BE2C (cell line): ENCODE measurements at regions not wholly inside any gene's neighbourhood (a gene's known extent, or its start where the extent isn't known, plus 50 kb on each side); places are given as distances from the start of the nearest gene placed in this dataset.
"Not testable (repeated sequence)": the region's sequence is repeated elsewhere in the genome, so short reads cannot be mapped to it uniquely, and the experiment has no call there.

Source experiments
- DNase-seq: peaks from one replicate; pipeline ENCODE4 v3.0.0-alpha.2; 2020
- H3K27me3 ChIP-seq: fragments of 250-450 bp; sonication (Bioruptor Pico); 2 replicates; pipeline ENCODE4 v1.5.1; 2020; ENCODE audit warnings: mild to moderate bottlenecking
- H3K36me3 ChIP-seq: fragments of 250-450 bp; sonication (Bioruptor Pico); 2 replicates; pipeline ENCODE4 v1.5.1; 2020; ENCODE audit warnings: mild to moderate bottlenecking
- H3K4me1 ChIP-seq: fragments of 250-450 bp; sonication (Bioruptor Pico); 2 replicates; pipeline ENCODE4 v1.5.1; 2020
- H3K4me3 ChIP-seq: 2 replicates; pipeline ENCODE4 v1.5.1; 2011; ENCODE audit warnings: low read depth, low read length
- H3K9me3 ChIP-seq: fragments of 250-450 bp; sonication (Bioruptor Pico); 2 replicates; pipeline ENCODE4 v1.5.1; 2020
- TF ChIP-seq, protein P1 (sequence below): IDR thresholded peaks from 2 replicates; pipeline ENCODE4 v1.5.1; 2012; ENCODE audit warnings: mild to moderate bottlenecking, low read depth, low read length

DNA sequence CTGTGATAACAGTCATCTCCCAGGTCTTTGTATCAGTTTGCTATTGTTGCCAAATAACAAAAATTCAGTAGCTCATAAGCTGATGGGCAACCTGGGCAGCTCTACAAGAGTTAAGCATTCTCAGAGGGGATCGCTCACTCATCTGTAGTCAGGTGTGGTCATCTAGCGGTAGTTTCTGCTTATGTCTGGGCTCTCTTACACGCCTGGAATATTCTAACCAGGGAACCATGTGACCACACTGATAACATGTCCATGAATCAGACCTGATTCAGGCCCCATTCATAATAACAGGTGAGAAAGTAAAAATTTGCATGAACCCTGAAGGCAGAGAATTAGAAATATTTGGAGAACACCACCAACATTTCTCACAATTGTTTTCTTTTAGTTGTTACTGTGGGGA, 576.1 kb downstream of the SLCO4C1 start:
- TF ChIP-seq, protein P1, sequence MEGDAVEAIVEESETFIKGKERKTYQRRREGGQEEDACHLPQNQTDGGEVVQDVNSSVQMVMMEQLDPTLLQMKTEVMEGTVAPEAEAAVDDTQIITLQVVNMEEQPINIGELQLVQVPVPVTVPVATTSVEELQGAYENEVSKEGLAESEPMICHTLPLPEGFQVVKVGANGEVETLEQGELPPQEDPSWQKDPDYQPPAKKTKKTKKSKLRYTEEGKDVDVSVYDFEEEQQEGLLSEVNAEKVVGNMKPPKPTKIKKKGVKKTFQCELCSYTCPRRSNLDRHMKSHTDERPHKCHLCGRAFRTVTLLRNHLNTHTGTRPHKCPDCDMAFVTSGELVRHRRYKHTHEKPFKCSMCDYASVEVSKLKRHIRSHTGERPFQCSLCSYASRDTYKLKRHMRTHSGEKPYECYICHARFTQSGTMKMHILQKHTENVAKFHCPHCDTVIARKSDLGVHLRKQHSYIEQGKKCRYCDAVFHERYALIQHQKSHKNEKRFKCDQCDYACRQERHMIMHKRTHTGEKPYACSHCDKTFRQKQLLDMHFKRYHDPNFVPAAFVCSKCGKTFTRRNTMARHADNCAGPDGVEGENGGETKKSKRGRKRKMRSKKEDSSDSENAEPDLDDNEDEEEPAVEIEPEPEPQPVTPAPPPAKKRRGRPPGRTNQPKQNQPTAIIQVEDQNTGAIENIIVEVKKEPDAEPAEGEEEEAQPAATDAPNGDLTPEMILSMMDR, result no peak
- Histone ChIP-seq H3K36me3 (no peaks in the 10 kb centered on the region), H3K4me1 (no peaks in the 10 kb centered on the region), H3K27me3 (no peaks in the 10 kb centered on the region), H3K4me3 (no peak overlapping the region), H3K9me3 (no peaks in the 10 kb centered on the region)
- no peak for DNase-seq

DNA sequence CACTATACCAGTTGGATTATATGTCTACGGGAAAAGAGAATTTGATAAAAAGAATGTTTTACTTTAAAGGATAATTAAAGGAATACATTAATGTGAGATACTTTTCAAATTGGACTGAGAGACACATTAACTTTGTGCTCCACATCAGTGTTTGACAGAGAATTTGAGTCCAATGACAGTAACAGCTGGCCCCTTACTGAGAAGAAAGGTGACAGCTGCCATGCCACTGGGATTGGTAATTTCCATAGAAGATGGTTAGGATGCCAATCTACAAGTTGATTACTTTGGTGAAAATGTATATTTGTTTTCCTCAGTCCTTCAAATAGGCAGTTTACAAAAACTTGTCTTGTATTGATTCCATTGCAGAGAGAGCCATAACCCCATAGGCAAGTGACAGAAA, 578.4 kb downstream of the SLCO4C1 start:
- TF ChIP-seq, protein P1, result no peak
- no peak for DNase-seq

DNA sequence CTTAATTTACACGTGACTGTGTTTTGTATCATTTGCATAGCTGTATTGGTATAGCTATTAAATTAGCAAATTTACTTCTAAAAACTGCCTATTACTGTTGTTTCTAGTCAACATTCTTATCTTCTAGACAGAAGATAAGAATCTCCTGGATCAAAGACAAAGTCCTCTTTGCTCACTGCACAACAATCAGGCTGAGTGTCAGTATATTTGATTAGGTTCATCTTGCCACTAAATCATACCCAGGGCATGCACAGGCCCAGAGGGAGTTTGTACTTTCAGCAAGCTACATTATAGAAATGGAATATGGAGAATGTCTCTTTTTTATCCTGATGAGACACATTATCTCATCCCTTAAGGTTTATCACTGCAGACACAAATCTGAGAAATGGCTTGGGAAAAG, 579.1 kb downstream of the SLCO4C1 start:
- Histone ChIP-seq H3K4me1 (no peaks in the 10 kb centered on the region), H3K4me3 (no peak overlapping the region), H3K9me3 (no peaks in the 10 kb centered on the region), H3K36me3 (no peaks in the 10 kb centered on the region), H3K27me3 (no peaks in the 10 kb centered on the region)
- TF ChIP-seq, protein P1, result no peak
- DNase-seq, result no peak

More for the DNA sequence above, 578.4 kb downstream of the SLCO4C1 start:
- no peak overlapping the region for H3K4me3 ChIP-seq
- H3K27me3 ChIP-seq, result no peaks in the 10 kb centered on the region
- H3K36me3 ChIP-seq, result no peaks in the 10 kb centered on the region
- H3K4me1 ChIP-seq, result no peaks in the 10 kb centered on the region
- no peaks in the 10 kb centered on the region for H3K9me3 ChIP-seq

DNA sequence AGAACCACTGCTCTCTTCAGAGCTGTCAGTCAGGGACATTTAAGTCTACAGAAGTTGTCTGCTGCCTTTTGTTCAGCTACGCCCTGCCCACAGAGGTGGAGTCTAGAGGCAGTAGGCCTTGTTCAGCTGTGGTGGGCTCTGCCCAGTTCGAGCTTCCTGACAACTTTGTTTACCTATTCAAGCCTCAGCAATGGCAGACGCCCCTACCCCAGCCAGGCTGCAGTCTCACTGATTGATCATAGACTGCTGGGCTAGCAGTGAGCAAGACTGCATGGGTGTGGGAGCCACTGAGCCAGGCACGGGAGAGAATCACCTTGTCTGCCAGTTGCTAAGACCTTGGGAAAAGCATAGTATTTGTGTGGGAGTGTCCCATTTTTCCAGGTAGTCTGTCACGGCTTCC, 580.3 kb downstream of the SLCO4C1 start:
- H3K4me3 ChIP-seq, DNase-seq, H3K4me1 ChIP-seq, H3K9me3 ChIP-seq, H3K27me3 ChIP-seq, H3K36me3 ChIP-seq: not testable (repeated sequence)

DNA sequence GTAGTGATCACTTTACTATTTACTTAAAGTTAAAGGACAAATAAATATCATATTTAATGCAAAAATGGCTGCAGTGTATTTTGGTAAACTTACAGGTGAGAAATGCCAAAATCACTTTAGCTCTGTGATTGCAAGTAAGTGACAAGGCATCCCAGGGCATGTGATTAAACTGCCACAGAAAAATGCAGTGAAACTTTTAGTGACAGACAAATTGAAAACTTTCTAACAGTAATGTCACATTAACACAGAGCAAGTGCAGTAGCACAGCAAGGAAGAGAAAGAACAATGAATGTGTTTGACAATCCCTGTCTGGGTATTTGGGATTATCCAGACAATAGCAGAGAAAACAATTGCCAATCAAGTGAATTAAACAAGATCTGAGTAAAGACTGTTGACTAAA, 606.8 kb downstream of the SLCO4C1 start:
- Histone ChIP-seq H3K27me3 (no peaks in the 10 kb centered on the region), H3K9me3 (no peaks in the 10 kb centered on the region)

DNA sequence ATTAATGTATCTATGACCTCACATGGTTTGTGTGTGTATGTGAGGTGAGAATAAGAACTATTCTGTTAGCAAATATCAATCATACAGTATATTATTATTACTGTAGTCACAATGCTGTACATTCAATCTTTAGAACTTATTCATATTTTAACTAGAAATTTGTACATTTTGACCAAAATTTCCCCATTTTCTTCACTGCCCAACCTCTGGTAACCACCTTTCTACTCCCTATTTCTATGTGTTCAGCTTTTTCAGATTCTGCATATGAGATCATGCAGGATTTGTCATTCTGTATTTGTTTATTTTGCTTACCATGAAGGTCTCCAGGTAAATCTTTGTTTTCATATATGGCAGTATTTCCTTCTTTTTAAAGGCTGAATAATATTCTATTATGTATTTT, 607.9 kb downstream of the SLCO4C1 start:
- TF ChIP-seq, protein P1, result no peak
- H3K4me3 ChIP-seq, result no peak overlapping the region
- DNase-seq, result no peak
- H3K36me3 ChIP-seq, result no peaks in the 10 kb centered on the region
- H3K4me1 ChIP-seq, result peaks cover 14% of the 10 kb centered on the region
- no peaks in the 10 kb centered on the region for H3K9me3 ChIP-seq
- H3K27me3 ChIP-seq, result no peaks in the 10 kb centered on the region

More for the DNA sequence above, 606.8 kb downstream of the SLCO4C1 start:
- H3K36me3 ChIP-seq, result no peaks in the 10 kb centered on the region
- no peak overlapping the region for H3K4me3 ChIP-seq
- H3K4me1 ChIP-seq, result peaks cover 14% of the 10 kb centered on the region
- TF ChIP-seq, protein P1, result no peak
- no peak for DNase-seq
